ENCODE measurements at regions not wholly inside any gene's neighbourhood (a gene's known extent, or its start where the extent isn't known, plus 50 kb on each side); places are given as distances from the start of the nearest gene placed in this dataset.

DNA sequence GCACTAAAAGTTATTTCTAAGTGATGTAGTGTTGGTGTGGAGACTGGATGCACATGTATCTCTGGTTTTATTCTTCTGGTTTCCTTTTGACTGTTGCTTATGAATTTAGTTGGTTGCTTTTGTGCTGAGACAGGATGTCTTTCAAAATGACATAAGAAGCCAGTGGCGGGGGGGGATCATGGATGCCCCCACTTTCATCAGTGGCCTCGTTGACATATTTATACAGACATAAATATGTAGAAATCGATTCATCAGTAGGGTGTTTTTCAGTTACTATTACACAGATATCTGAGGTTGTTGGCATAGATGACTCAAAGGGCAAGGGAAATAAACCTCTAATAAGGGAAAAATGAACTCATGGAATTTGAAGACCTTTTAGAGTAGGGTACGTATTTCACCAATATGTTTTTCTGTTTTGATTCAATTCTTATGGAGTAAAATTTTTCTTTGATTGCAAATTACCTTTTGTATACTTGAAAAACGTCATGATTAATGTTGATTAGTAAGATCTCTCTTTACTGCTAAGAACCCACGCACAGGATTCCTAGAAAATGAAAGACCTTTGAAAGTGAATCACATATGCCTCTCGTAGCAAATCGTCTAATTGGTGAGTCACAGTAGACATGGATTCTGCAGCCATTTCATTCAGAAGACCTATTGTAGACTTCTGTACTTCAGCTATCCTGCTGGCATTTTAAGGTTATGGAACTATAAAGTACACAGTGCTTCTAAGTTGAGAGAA, 97.4 kb upstream of the RBMS3 start:
- no peak for DNase-seq (ENCODE audit: extremely low read depth, low read depth)
- TF ChIP-seq, protein P1, sequence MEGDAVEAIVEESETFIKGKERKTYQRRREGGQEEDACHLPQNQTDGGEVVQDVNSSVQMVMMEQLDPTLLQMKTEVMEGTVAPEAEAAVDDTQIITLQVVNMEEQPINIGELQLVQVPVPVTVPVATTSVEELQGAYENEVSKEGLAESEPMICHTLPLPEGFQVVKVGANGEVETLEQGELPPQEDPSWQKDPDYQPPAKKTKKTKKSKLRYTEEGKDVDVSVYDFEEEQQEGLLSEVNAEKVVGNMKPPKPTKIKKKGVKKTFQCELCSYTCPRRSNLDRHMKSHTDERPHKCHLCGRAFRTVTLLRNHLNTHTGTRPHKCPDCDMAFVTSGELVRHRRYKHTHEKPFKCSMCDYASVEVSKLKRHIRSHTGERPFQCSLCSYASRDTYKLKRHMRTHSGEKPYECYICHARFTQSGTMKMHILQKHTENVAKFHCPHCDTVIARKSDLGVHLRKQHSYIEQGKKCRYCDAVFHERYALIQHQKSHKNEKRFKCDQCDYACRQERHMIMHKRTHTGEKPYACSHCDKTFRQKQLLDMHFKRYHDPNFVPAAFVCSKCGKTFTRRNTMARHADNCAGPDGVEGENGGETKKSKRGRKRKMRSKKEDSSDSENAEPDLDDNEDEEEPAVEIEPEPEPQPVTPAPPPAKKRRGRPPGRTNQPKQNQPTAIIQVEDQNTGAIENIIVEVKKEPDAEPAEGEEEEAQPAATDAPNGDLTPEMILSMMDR (IDR thresholded peaks at IDR 0.05; ENCODE audit: low read depth, low read length, missing control alignments), result no peak
- H3K4me3 ChIP-seq (replicated peaks; ENCODE audit: low read depth, low read length), result no peak overlapping the region

DNA sequence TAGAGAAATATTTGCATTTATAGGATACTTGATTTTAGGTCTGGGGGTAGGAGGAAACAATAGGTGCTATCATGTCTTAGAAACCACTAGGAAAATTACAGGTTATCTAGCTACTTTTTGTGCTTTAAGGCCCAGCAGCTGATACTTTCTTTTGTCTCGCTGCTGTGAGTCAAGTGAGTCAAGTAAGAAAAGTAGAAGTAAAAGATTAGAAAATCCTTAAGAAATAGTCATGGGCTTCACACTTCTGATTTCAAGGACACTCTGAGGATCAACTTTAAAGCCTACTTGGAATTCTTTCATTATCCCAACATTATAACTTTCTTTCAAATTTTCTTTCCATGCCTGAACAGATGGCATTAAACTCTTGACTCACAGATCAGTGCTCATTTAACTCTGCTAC, 95.2 kb upstream of the RBMS3 start:
- H3K4me3 ChIP-seq (replicated peaks; ENCODE audit: low read depth, low read length), result no peak overlapping the region
- DNase-seq (ENCODE audit: extremely low read depth, low read depth), result no peak
- TF ChIP-seq, protein P1 (IDR thresholded peaks at IDR 0.05; ENCODE audit: low read depth, low read length, missing control alignments), result no peak

DNA sequence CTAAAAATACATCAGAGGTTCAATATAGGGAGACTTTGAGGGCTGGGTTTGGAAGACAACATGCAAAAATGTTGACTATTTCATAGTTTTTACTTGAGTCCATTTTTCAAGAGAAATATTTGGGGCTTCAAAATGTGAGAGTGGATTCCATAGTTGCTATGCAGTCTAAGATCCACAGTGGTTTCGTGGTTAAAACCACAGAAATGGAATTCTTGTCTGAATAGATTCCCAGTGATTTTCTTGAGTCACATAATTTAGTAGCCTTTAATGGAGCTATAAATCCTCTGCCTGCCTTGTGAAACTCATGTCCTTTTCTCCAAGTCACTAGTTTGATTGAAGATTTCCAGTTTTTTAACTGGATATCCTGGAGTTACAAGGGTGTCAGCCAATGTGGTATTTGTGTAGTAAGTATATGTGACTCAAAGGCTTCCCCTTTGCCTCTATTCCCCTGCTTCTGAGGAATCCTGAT, 94.7 kb upstream of the RBMS3 start:
- TF ChIP-seq, protein P1 (IDR thresholded peaks at IDR 0.05; ENCODE audit: low read depth, low read length, missing control alignments), result no peak
- H3K4me3 ChIP-seq (replicated peaks; ENCODE audit: low read depth, low read length), result no peak overlapping the region
- peak; percentile 80 for DNase-seq (ENCODE audit: extremely low read depth, low read depth)

DNA sequence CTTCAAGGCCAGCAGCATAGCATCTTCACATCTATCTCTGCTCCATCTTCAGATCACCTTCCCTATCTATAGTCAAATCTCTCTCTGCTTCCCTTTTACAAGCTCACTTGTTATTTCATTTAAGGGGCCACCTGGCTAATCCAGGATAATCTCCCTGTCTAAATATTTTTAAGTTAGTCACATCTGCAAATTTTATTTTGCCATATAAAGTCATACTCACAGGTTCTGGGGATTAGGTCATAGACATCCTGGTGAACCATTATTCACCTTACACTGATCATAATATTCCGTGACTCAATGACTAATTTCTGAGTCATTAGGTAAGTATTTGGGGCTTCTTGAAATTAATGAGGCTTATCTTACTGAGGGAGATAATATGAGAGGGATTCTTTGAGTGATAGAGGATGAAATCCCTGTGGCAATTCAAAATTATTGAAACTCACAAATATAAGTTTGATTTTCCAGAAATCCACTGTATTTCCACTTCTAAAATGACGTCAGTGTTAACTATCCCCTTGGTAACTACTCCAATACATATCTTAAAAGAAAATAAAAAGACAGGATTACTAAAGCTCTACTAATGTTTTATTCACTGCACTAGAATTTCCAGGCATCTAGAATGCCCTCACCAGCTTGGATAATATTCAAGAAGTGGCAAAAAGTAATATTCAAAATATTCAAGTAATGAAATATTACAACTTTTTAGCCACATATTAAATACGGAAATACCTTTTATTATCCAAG, 93.7 kb upstream of the RBMS3 start:
- DNase-seq (ENCODE audit: extremely low read depth, low read depth), result peak; percentile 48
- no peak overlapping the region for H3K4me3 ChIP-seq (replicated peaks; ENCODE audit: low read depth, low read length)
- TF ChIP-seq, protein P1 (IDR thresholded peaks at IDR 0.05; ENCODE audit: low read depth, low read length, missing control alignments), result no peak

DNA sequence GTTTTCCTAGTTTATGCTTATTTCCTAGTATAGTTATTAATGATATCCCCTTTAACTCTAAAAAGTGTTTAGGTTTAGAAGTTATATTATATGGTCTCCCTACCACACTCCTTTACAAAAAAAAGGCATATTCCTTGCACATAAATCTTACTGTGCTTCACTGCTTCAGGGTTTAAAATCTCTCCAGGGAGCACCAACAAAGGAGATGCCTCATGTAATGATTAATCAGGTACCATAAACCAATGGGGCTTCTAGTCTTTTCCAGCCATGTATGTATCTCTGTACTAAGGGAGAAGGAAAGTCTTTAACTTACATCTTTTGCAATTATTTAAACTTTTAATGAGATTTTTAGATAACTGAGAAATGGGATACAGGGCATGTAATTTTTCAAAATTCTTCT, 91.5 kb upstream of the RBMS3 start:
- no peak for DNase-seq (ENCODE audit: extremely low read depth, low read depth)
- TF ChIP-seq, protein P1 (IDR thresholded peaks at IDR 0.05; ENCODE audit: low read depth, low read length, missing control alignments), result no peak
- H3K4me3 ChIP-seq (replicated peaks; ENCODE audit: low read depth, low read length), result no peak overlapping the region

DNA sequence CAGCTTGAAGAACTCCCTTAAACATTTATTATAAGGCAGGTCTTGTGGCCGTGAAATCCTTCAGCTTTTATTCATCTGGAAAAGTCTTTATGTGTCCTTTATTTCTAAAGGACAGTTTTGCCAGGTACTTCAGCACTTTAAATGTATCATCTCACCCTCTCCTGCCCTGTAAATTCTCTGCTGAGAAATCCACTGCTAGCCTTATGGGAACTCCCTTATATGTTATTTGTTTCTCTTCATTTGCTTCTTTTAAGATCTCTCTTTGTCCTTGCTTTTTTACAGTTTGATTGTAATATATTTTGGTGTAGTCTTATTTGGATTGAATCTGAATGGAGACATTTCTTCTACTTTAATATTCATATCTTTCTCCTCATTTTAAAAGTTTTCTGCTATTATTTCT, 86.7 kb upstream of the RBMS3 start:
- TF ChIP-seq, protein P1 (IDR thresholded peaks at IDR 0.05; ENCODE audit: low read depth, low read length, missing control alignments), result no peak
- H3K4me3 ChIP-seq (replicated peaks; ENCODE audit: low read depth, low read length), result no peak overlapping the region
- DNase-seq (ENCODE audit: extremely low read depth, low read depth), result no peak

All from HFF-Myc (cell line).